PC-9 (cell line): ENCODE measurements at regions not wholly inside any gene's neighbourhood (a gene's known extent, or its start where the extent isn't known, plus 50 kb on each side); places are given as distances from the start of the nearest gene placed in this dataset.
"Not testable (repeated sequence)": the region's sequence is repeated elsewhere in the genome, so short reads cannot be mapped to it uniquely, and the experiment has no call there.

Experiments used
- BruUV-seq: library from RNA; stranded (reverse); fragments of 400-500 nt; replicated peaks from 2 replicates; lab custom pipeline; 2021; lab: Mats Ljungman, UMichigan
- CTCF ChIA-PET: fragments of 300-600 bp; sonication (Branson Sonifier 250); formaldehyde crosslinking; loops from one replicate; lab custom pipeline; 2022; ENCODE audit warnings: antibody characterized with exemption; lab: Charles Lee
- POLR2A ChIA-PET: fragments of 300-600 bp; sonication (Branson Sonifier 250); formaldehyde crosslinking; loops from one replicate; lab custom pipeline; 2022; ENCODE audit warnings: antibody characterized with exemption; ENCODE audit not compliant: unreplicated experiment; lab: Charles Lee
- DNase-seq, 2 experiments: peaks; one replicate each; pipeline versions ENCODE4 v3.0.0 to v3.0.0-alpha.2; 2015 to 2022; ENCODE audit warnings: mixed read lengths in 1 of 2
- H2AFZ ChIP-seq: fragments of 200-600 bp; sonication (generic); 2 replicates; pipeline ENCODE4 v1.8.1; 2017; ENCODE audit warnings: antibody characterized with exemption
- H3F3A ChIP-seq: fragments of 200-600 bp; sonication (generic); 2 replicates; pipeline ENCODE4 v1.8.1; 2017; ENCODE audit warnings: antibody characterized with exemption, mild to moderate bottlenecking, low read depth; ENCODE audit not compliant: insufficient read depth
- H3K27ac ChIP-seq: fragments of 200-600 bp; sonication (generic); 2 replicates; pipeline ENCODE4 v1.6.1; 2016; ENCODE audit warnings: mixed run types
- H3K27me3 ChIP-seq: fragments of 200-600 bp; sonication (generic); 2 replicates; pipeline ENCODE4 v1.6.1; 2016; ENCODE audit warnings: low read depth, mixed run types; ENCODE audit not compliant: insufficient read depth
- H3K36me3 ChIP-seq: fragments of 200-600 bp; sonication (generic); 2 replicates; pipeline ENCODE4 v1.6.1; 2016; ENCODE audit warnings: low read depth, mixed run types
- H3K4me1 ChIP-seq: fragments of 200-600 bp; sonication (generic); replicated peaks from 2 replicates; pipeline ENCODE4 v1.6.1; 2016; ENCODE audit warnings: mixed run types; ENCODE audit not compliant: insufficient read depth
- H3K4me2 ChIP-seq: fragments of 200-600 bp; sonication (generic); 2 replicates; pipeline ENCODE4 v1.6.1; 2017; ENCODE audit warnings: mixed run types
- H3K4me3 ChIP-seq: fragments of 200-600 bp; sonication (generic); 2 replicates; pipeline ENCODE4 v1.6.1; 2016; ENCODE audit warnings: mixed run types
- H3K79me2 ChIP-seq: fragments of 200-600 bp; sonication (generic); 2 replicates; pipeline ENCODE4 v1.6.1; 2017; ENCODE audit warnings: low read depth, mixed run types
- H3K9me2 ChIP-seq: fragments of 200-600 bp; sonication (generic); 2 replicates; pipeline ENCODE4 v1.8.1; 2017; ENCODE audit warnings: mild to moderate bottlenecking; ENCODE audit not compliant: insufficient read depth
- H3K9me3 ChIP-seq: fragments of 200-600 bp; sonication (generic); 2 replicates; pipeline ENCODE4 v1.8.1; 2016; ENCODE audit warnings: low read depth; ENCODE audit not compliant: insufficient read depth
- H4K20me1 ChIP-seq: fragments of 200-600 bp; sonication (generic); 2 replicates; pipeline ENCODE4 v1.8.1; 2017; ENCODE audit not compliant: insufficient read depth
- EZH2 ChIP-seq: fragments of 200-600 bp; sonication (generic); IDR thresholded peaks from 2 replicates; pipeline ENCODE4 v1.8.0; 2017; ENCODE audit warnings: antibody characterized with exemption, low read depth
- intact Hi-C: fragments of 100-400 bp; cut with micrococcal nuclease; formaldehyde crosslinking; loops from one replicate; pipeline ENCODE4 v1.10.0; 2022; ENCODE audit not compliant: unreplicated experiment
- TF ChIP-seq, protein P1 (sequence below): fragments of 200-600 bp; sonication (generic); conservative IDR thresholded peaks from 2 replicates; pipeline ENCODE4 v1.6.1; 2017; ENCODE audit warnings: mixed run types, antibody characterized with exemption, mild to moderate bottlenecking, moderate library complexity

DNA sequence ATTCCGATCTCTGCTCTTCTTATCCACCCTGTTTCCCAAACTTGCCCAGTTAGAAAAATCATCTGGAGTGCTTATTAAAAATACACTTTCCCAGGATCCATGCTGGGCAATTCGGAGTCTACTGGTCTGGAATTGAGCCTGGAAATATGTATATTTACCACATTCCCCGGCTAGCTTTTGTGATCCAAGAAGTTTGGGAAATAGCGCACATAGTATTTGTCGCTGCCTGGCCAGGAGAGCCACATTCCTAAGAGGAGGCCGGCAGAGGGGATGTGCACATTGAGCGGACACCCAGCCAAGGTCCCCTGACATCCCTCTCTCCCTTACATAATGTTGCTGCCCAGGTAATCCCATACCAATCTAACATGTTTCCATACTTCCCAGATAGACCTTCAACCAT, 62.1 kb upstream of the TMEM97 start:
- ChIA-PET POLR2A (no interaction called here), CTCF (no interaction called here)
- no peak for DNase-seq
- no TSS peak for BruUV-seq
- H3K27ac ChIP-seq: no peak overlapping the region
- peaks cover 15% of the 10 kb centered on the region for H3K27me3 ChIP-seq
- intact Hi-C loops: no loop called here
- no peak for TF ChIP-seq EZH2
- TF ChIP-seq, protein P1, sequence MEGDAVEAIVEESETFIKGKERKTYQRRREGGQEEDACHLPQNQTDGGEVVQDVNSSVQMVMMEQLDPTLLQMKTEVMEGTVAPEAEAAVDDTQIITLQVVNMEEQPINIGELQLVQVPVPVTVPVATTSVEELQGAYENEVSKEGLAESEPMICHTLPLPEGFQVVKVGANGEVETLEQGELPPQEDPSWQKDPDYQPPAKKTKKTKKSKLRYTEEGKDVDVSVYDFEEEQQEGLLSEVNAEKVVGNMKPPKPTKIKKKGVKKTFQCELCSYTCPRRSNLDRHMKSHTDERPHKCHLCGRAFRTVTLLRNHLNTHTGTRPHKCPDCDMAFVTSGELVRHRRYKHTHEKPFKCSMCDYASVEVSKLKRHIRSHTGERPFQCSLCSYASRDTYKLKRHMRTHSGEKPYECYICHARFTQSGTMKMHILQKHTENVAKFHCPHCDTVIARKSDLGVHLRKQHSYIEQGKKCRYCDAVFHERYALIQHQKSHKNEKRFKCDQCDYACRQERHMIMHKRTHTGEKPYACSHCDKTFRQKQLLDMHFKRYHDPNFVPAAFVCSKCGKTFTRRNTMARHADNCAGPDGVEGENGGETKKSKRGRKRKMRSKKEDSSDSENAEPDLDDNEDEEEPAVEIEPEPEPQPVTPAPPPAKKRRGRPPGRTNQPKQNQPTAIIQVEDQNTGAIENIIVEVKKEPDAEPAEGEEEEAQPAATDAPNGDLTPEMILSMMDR: no peak
- H3K36me3 ChIP-seq: no peaks in the 10 kb centered on the region
- H3K9me2 ChIP-seq: no peaks in the 10 kb centered on the region
- no peaks in the 10 kb centered on the region for H3F3A ChIP-seq
- H2AFZ ChIP-seq: no peak overlapping the region
- H3K4me2 ChIP-seq: no peak overlapping the region
- peaks cover 9% of the 10 kb centered on the region; the same call in 1 of the 2 replicates for H3K4me1 ChIP-seq
- no peak overlapping the region for H3K4me3 ChIP-seq
- H4K20me1 ChIP-seq: no peaks in the 10 kb centered on the region
- H3K79me2 ChIP-seq: no peaks in the 10 kb centered on the region
- H3K9me3 ChIP-seq: peaks cover 3% of the 10 kb centered on the region; the same call in 1 of the 2 replicates

DNA sequence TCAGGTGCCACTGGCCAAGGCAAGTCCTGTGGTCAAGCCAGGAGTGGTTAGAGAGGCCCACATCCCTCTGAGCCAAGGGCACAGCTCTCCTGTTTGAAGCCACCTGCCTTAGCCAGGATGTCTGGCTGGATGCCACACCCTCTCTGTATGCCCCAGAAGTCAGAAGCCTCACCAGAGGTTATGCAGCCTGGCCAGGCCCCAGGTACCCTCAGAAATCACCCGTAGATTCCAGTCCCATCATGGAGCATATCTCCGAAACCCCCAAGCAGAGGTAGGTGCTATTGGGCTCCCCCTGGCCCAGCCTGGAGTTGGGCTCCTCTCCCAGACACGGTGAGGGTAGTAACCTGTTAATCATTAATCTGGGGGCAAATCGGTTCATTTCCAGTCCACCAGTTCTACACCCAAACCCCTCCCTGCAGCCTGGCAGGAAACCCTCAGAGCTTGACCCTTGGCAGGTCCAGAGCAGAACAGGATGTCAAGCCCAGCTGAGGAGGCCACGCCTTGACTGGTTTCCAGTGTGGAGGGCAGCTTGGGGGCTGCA, 60.6 kb upstream of the TMEM97 start:
- intact Hi-C loops: no loop called here

DNA sequence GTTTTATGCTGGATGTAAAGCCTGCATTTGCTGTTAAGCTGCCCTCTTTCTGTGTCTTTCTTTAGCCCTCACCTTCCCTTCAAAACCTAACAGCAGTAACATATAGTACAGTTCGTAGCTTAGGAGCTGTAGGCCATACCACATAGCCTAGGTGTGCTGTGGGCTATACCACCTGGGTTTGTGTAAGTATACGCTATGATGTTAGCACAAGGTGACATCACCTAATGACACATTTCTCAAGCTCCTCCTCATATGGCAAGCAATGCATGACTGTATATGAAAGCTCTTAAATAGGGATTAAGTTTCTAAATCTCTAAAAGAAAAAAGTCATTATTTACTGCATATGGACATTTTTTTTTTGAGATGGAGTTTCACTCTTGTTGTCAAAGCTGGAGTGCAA, 57.8 kb upstream of the TMEM97 start:
- H3K9me2 ChIP-seq: no peaks in the 10 kb centered on the region
- no peak for DNase-seq
- ChIA-PET POLR2A (interaction anchor here (0.6 kb wide), 2 partner anchors 22 to 220 kb away, joined by 3 to 4 read pairs; no protein-coding TSS in a partner anchor), CTCF (no interaction called here)
- peaks cover 26% of the 10 kb centered on the region for H3K27me3 ChIP-seq
- H4K20me1 ChIP-seq: no peaks in the 10 kb centered on the region
- no TSS peak for BruUV-seq
- no peaks in the 10 kb centered on the region for H3K79me2 ChIP-seq
- TF ChIP-seq, protein P1: no peak
- TF ChIP-seq EZH2: no peak
- H3K4me2 ChIP-seq: no peak overlapping the region
- no peak overlapping the region for H2AFZ ChIP-seq
- H3K27ac ChIP-seq: no peak overlapping the region
- H3K4me3 ChIP-seq: no peak overlapping the region
- H3K36me3 ChIP-seq: no peaks in the 10 kb centered on the region
- intact Hi-C loops: no loop called here
- H3K9me3 ChIP-seq: peaks cover 11% of the 10 kb centered on the region
- H3K4me1 ChIP-seq: no peaks in the 10 kb centered on the region
- no peaks in the 10 kb centered on the region for H3F3A ChIP-seq

More for the DNA sequence above, 60.6 kb upstream of the TMEM97 start:
- Histone ChIP-seq H3K4me1 (no peaks in the 10 kb centered on the region), H3K27me3 (peaks cover 26% of the 10 kb centered on the region), H2AFZ (no peak overlapping the region), H3K27ac (no peak overlapping the region), H3K9me2 (no peaks in the 10 kb centered on the region), H3K36me3 (no peaks in the 10 kb centered on the region), H3K79me2 (no peaks in the 10 kb centered on the region), H3K9me3 (peaks cover 10% of the 10 kb centered on the region), H3K4me3 (no peak overlapping the region), H3K4me2 (no peak overlapping the region), H3F3A (no peaks in the 10 kb centered on the region), H4K20me1 (no peaks in the 10 kb centered on the region)
- POLR2A ChIA-PET: no interaction called here
- TF ChIP-seq, protein P1: no peak
- TF ChIP-seq EZH2: no peak
- DNase-seq: no peak
- BruUV-seq: no TSS peak
- CTCF ChIA-PET: no interaction called here

DNA sequence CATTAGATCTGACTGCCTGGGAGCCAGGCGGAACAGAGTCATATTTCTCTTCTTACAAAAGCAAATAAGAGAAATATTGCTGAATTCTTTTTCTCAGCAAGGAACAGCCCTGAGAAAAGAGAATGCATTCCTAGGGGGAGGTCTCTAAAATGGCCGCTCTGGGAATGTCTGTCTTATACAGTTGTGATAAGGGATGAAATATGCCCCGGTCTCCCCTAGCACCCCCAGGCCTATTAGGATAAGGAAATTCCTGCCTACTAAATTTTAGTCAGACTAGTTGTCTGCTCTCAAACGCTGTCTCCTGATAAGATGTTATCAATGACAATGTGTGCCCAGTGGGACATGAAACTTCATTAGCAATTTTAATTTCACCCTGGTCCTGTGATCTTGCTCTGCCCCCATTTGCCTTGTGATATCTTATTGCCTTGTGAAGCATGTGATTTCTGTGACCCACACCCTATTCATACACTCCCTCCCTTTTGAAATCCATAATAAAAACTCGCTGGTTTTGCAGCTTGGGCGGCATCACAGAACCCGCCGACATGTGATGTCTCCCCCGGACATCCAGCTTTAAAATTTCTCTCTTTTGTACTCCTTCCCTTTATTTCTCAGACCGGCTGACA, 56.8 kb upstream of the TMEM97 start:
- H2AFZ ChIP-seq, H3F3A ChIP-seq, H3K27ac ChIP-seq, H4K20me1 ChIP-seq, POLR2A ChIA-PET, H3K4me2 ChIP-seq, H3K4me1 ChIP-seq, DNase-seq, H3K9me2 ChIP-seq, H3K4me3 ChIP-seq, H3K79me2 ChIP-seq, CTCF ChIA-PET, H3K36me3 ChIP-seq, intact Hi-C loops, BruUV-seq: not testable (repeated sequence)
- peaks cover 11% of the 10 kb centered on the region for H3K9me3 ChIP-seq
- H3K27me3 ChIP-seq: peaks cover 26% of the 10 kb centered on the region

DNA sequence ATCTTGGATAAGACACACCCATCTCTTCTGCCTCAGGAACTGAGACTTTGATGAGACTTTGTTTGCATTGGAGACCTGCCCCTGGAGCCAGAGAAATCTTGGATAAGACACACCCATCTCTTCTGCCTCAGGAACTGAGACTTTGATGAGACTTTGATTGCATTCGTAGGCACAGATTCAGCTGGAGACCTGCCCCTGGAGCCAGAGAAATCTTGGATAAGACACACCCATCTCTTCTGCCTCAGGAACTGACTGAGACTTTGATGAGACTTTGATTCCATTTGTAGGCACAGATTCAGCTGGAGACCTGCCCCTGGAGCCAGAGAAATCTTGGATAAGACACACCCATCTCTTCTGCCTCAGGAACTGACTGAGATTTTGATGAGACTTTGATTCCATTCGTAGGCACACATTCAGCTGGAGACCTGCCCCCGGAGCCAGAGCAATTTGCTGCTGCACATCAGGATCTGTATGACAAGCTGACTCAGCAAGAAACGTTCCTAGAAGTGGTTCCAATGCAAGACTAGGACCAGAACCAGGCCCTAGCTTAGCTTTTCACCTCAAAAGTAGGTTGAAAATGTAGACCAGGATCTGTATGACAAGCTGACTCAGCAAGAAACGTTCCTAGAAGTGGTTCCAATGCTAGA, 54.0 kb upstream of the TMEM97 start:
- H3K4me2 ChIP-seq, intact Hi-C loops, POLR2A ChIA-PET, H3K27ac ChIP-seq, H3K4me3 ChIP-seq, BruUV-seq, H3K36me3 ChIP-seq, DNase-seq, H3F3A ChIP-seq, H2AFZ ChIP-seq, H3K4me1 ChIP-seq, H3K9me2 ChIP-seq, H3K79me2 ChIP-seq, H4K20me1 ChIP-seq, CTCF ChIA-PET: not testable (repeated sequence)
- Histone ChIP-seq H3K9me3 (peaks cover 11% of the 10 kb centered on the region), H3K27me3 (peaks cover 27% of the 10 kb centered on the region; the same call in 1 of the 2 replicates)
